K562 (cell line): ENCODE measurements at regions not wholly inside any gene's neighbourhood (a gene's known extent, or its start where the extent isn't known, plus 50 kb on each side); places are given as distances from the start of the nearest gene placed in this dataset.

Experiments used
- ATAC-seq: fragments of 200-7000 bp; cut with Tn5 transposase; 3 replicates; pipeline ENCODE4 v1.9.1; 2020; ENCODE audit warnings: moderate library complexity
- BruUV-seq: library from RNA; stranded (reverse); fragments of 400-500 nt; replicated peaks from 2 replicates; lab custom pipeline; 2021; lab: Mats Ljungman, UMichigan
- CTCF ChIA-PET: fragments of 300-600 bp; formaldehyde crosslinking; extraction: SDS; loops from one replicate; lab custom pipeline; 2021; ENCODE audit warnings: low intra/inter-chr PET ratio; lab: Yijun Ruan, JAX
- POLR2A ChIA-PET: fragments of 300-600, 350-650 bp; sonication (Branson Sonifier 250); formaldehyde crosslinking; extraction: SDS; loops from one replicate; lab custom pipeline; 2021; ENCODE audit warnings: antibody characterized with exemption, inconsistent platforms; lab: Yijun Ruan, JAX
- DNase-seq, 4 experiments: peaks; one replicate each; pipeline versions ENCODE4 v3.0.0 to v3.0.0-alpha.2; 2011 to 2018; ENCODE audit warnings: low spot score in 3 of 4, mixed read lengths in 3 of 4; ENCODE audit errors: extremely low read depth in 1 of 4
- FAIRE-seq: peaks from 2 replicates; lab custom pipeline; 2011; peaks lifted over from hg19 to GRCh38; lab: Jason Lieb, UNC
- H2AFZ ChIP-seq: 2 replicates; pipeline ENCODE4 v1.6.0; 2011; ENCODE audit warnings: low read depth, low read length, control low read depth, inconsistent platforms
- H3K27ac ChIP-seq: fragments of 200-600 bp; 3 replicates; pipeline ENCODE4 v1.8.0; 2011; ENCODE audit warnings: low read depth, mild to moderate bottlenecking, control low read depth, inconsistent platforms, low read length, moderate library complexity, mixed read lengths; ENCODE audit errors: extremely low read depth
- H3K27me3 ChIP-seq, 2 experiments: fragments of 300-600 bp in 1 of 2; 2 replicates in 1 of 2; 3 replicates in 1 of 2; pipeline versions ENCODE4 v1.6.0 to v1.8.0; 2011; ENCODE audit warnings: inconsistent platforms in 2 of 2, low read length in 2 of 2, mild to moderate bottlenecking in 1 of 2, mixed read lengths in 1 of 2, moderate library complexity in 1 of 2; ENCODE audit not compliant: control insufficient read depth in 2 of 2, insufficient read depth in 2 of 2
- H3K36me3 ChIP-seq: fragments of 300-600 bp; 3 replicates; pipeline ENCODE4 v1.8.0; 2011; ENCODE audit warnings: mild to moderate bottlenecking, low read length, inconsistent platforms; ENCODE audit not compliant: control insufficient read depth, insufficient read depth
- H3K4me1 ChIP-seq, 2 experiments: fragments of 200-600 bp in 1 of 2; replicated peaks in 1 of 2; 2 replicates in 1 of 2; 3 replicates in 1 of 2; pipeline versions ENCODE4 v1.5.1 to v1.8.0; 2011; ENCODE audit warnings: inconsistent platforms in 2 of 2, low read length in 2 of 2, mild to moderate bottlenecking in 1 of 2, mixed read lengths in 1 of 2, moderate library complexity in 1 of 2; ENCODE audit not compliant: control insufficient read depth in 2 of 2, insufficient read depth in 2 of 2
- H3K4me2 ChIP-seq: 2 replicates; pipeline ENCODE4 v1.6.1; 2011; ENCODE audit warnings: low read length, control low read depth, inconsistent platforms, mixed read lengths; ENCODE audit not compliant: insufficient read depth
- H3K4me3 ChIP-seq: fragments of 200-600 bp; sonication (generic), shearing (Covaris generic); 2 replicates; pipeline ENCODE4 v1.5.1; 2016; ENCODE audit warnings: control low read depth, inconsistent platforms
- H3K79me2 ChIP-seq: fragments of 200-600 bp; 3 replicates; pipeline ENCODE4 v1.8.0; 2011; ENCODE audit warnings: low read length, inconsistent platforms; ENCODE audit not compliant: control insufficient read depth, insufficient read depth
- H3K9ac ChIP-seq, 2 experiments: 2 replicates each; pipeline versions ENCODE4 v1.6.0 to v1.6.1; 2011; ENCODE audit warnings: low read depth in 2 of 2, low read length in 2 of 2, control low read depth in 1 of 2, inconsistent platforms in 1 of 2, mild to moderate bottlenecking in 1 of 2, mixed read lengths in 1 of 2; ENCODE audit not compliant: insufficient read depth in 1 of 2
- H3K9me1 ChIP-seq: one replicate; pipeline ENCODE4 v1.6.0; 2011; ENCODE audit warnings: inconsistent platforms, mild to moderate bottlenecking, low read length, moderate library complexity; ENCODE audit not compliant: control insufficient read depth, insufficient read depth
- H3K9me3 ChIP-seq: replicated peaks from 2 replicates; pipeline ENCODE4 v1.5.1; 2011; ENCODE audit warnings: low read depth, low read length, inconsistent platforms; ENCODE audit not compliant: control insufficient read depth, insufficient read depth
- H4K20me1 ChIP-seq: replicated peaks from 2 replicates; pipeline ENCODE4 v1.6.1; 2011; ENCODE audit warnings: low read length, inconsistent platforms, mixed read lengths; ENCODE audit not compliant: control insufficient read depth, insufficient read depth
- BMI1 ChIP-seq: fragments of 150-350 bp; IDR thresholded peaks from 2 replicates; pipeline ENCODE4 v1.6.1; 2014; ENCODE audit warnings: low read length
- FOXA3 ChIP-seq, 2 experiments: fragments of 450-650 bp in 1 of 2; sonication (generic) in 1 of 2; formaldehyde crosslinking; IDR thresholded peaks in 1 of 2; conservative IDR thresholded peaks in 1 of 2; 2 replicates each; pipeline versions ENCODE4 v1.4.0 to v1.8.0; 2020 to 2022; ENCODE audit warnings: mild to moderate bottlenecking in 2 of 2, missing genetic modification reagents in 1 of 2
- HDAC1 ChIP-seq, 2 experiments: fragments of 450-650 bp; IDR thresholded peaks; 2 replicates each; pipeline ENCODE4 v1.6.1; 2016 to 2017; ENCODE audit warnings: inconsistent platforms in 1 of 2, mild to moderate bottlenecking in 1 of 2, moderate library complexity in 1 of 2
- HES1 ChIP-seq: fragments of 450-650 bp; IDR thresholded peaks from 2 replicates; pipeline ENCODE4 v1.6.1; 2016; ENCODE audit warnings: low read depth, mild to moderate bottlenecking, moderate library complexity
- NELFE ChIP-seq: IDR thresholded peaks from 2 replicates; pipeline ENCODE4 v1.6.1; 2011; ENCODE audit warnings: mild to moderate bottlenecking; ENCODE audit not compliant: insufficient read depth, insufficient read length
- PHF8 ChIP-seq: fragments of 200-600 bp; sonication (generic); IDR thresholded peaks from 2 replicates; pipeline ENCODE4 v1.6.1; 2012; ENCODE audit warnings: mixed run types, mild to moderate bottlenecking, inconsistent platforms, low read length, moderate library complexity, borderline replicate concordance
- TAL1 ChIP-seq: fragments of 450-650 bp; IDR thresholded peaks from 2 replicates; pipeline ENCODE4 v1.6.1; 2016; ENCODE audit warnings: mild to moderate bottlenecking
- WGBS: fragments of 100-300 bp; shearing (Covaris generic); methylation state at CpG from one replicate; pipeline ENCODE4 v1.1.6; 2016; ENCODE audit warnings: low coverage, mixed read lengths; ENCODE audit not compliant: insufficient coverage; ENCODE audit errors: missing lambda C conversion rate; 5-methylcytosine and 5-hydroxymethylcytosine counted together
- in situ Hi-C: fragments of 300-500 bp; cut with MboI; formaldehyde crosslinking; loops from 4 replicates; pipeline ENCODE4 v1.15.0; 2018; ENCODE audit warnings: inconsistent platforms, mixed read lengths
- intact Hi-C: fragments of 100-400 bp; cut with micrococcal nuclease; formaldehyde crosslinking; loops from 2 replicates; pipeline ENCODE4 v1.14.2; 2022

GRCh38 chr11:121895919-121896318 lies 220.1 kb downstream of the BLID start:
- in situ Hi-C loops = no loop called here
- Histone ChIP-seq H3K4me1 (no peaks in the 10 kb centered on the region), H3K9me1 (no peaks in the 10 kb centered on the region), H3K4me2 (no peak overlapping the region), H3K79me2 (no peaks in the 10 kb centered on the region), H3K36me3 (no peaks in the 10 kb centered on the region), H3K9ac (no peak overlapping the region)
- CTCF ChIA-PET = no interaction called here
- TF ChIP-seq BMI1 = no peak
- TF ChIP-seq TAL1 = no peak
- no peak for TF ChIP-seq FOXA3 (CRISPR knock-in tag; conservative IDR thresholded peaks at IDR 0.05 in 1 of 2, IDR thresholded peaks at IDR 0.05 in 1 of 2)
- TF ChIP-seq PHF8 = no peak
- TF ChIP-seq HDAC1 (IDR thresholded peaks at IDR 0.05) = no peak
- no peak for TF ChIP-seq NELFE
- TF ChIP-seq HES1 = no peak
- TF ChIP-seq, all 486 proteins: peak for 0
- H3K4me3 ChIP-seq = no peak overlapping the region
- no peak for DNase-seq
- POLR2A ChIA-PET = no interaction called here
- no peak for FAIRE-seq
- H3K9me3 ChIP-seq = no peaks in the 10 kb centered on the region
- no TSS peak for BruUV-seq
- no peak overlapping the region for H2AFZ ChIP-seq
- no peaks in the 10 kb centered on the region for H4K20me1 ChIP-seq
- H3K27me3 ChIP-seq = no peaks in the 10 kb centered on the region
- no peak for ATAC-seq
- WGBS = 0% methylated on average over 1 of the region's 1 CpG
- intact Hi-C loops = no loop called here
- H3K27ac ChIP-seq = no peak overlapping the region
